HK-2 (cell line): ENCODE measurements at regions not wholly inside any gene's neighbourhood (a gene's known extent, or its start where the extent isn't known, plus 50 kb on each side); places are given as distances from the start of the nearest gene placed in this dataset.
"Not testable (repeated sequence)": the region's sequence is repeated elsewhere in the genome, so short reads cannot be mapped to it uniquely, and the experiment has no call there.

Experiments used
- DNase-seq: peaks from one replicate; pipeline ENCODE4 v3.0.0-alpha.2; 2018; ENCODE audit not compliant: unreplicated experiment

DNA sequence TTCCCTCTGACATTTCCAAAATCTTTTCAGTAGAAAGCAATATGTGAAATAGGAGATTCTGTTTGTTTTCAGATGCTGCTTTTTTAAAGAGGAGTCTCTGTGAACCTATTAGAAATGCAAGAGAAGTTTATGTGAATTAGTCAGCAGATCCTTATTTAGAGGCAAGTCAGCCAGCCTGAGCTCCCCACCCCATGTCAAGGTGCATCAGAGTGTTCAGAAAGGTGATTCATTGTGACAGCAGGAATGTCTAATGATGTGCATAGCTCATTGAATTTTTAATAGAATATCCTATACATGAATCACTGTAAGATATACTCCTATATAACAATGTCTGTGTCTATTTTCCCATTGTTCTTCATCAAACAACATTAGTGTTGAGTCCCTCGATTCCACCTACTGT, 1222.4 kb upstream of the USP15 start:
- peak; percentile 1 for DNase-seq

DNA sequence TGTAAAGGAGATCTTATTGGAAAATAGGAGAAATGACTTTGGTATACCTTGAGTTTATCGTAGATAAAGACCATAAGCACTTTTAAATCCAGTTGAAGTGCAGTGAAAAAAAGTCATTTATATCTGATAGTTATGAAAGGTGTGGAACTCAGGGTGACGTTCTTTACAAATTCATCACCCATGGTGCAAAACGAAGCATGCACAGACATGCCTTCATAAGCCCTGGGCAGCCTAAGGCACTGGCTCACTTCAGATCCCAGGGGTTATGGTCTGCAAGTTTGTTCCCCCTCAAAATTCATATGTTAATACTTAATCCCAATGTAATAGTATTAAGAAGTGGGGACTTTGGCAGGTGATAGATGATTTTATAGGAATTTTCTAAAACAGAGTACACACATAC, 1216.4 kb upstream of the USP15 start:
- DNase-seq = no peak

DNA sequence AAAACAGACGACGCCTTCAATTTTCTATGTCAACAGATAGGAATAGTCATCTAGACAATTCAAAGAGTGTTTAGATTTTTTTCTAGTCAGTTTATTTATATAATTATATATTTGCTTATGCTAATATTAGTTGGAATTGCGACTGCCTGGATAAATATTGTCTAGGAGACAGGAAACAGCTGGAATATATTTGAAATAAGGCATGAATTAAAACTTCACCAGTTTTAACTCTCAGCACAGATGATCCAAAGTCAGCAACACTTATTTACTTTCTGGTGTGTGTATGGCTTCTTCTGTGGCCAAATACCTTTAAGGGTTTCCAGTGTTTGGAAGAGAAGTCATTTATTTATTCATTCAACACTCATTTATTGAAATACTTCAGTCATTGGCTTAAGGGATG, 1215.4 kb upstream of the USP15 start:
- DNase-seq = no peak

DNA sequence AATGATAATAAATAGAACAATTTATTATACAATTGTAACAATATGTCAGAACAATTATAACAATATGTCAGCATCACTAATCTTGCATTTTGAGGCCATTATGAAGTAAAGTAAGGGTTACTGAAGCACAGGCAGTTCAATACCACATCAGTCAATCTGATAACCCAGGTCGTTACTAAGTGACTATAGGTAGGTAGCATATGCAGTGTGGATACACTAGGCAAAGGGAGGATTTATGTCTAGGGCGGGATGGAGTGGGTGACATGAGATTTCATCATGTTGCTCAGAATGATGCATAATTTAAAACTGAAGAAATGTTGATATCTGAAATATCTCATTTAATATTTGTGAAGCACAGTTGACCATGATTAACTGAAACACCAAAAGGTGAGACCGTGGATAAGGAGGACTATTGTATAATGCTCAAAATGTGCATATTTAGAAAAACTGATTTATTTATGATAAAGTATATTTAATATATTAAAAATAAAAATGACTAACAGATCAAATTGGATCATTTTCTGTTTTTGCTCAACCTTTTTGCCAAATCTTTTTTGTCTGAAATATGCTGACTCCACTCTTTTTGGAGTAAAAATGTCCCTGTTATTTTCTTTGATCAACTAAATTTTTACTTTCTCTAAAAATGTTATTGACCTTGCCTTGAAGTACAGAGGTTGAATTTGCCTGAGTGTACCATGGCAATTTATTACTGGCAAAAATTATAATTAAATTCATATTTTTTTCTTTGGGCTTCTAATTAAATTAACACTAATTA, 1189.4 kb upstream of the USP15 start:
- no peak for DNase-seq

DNA sequence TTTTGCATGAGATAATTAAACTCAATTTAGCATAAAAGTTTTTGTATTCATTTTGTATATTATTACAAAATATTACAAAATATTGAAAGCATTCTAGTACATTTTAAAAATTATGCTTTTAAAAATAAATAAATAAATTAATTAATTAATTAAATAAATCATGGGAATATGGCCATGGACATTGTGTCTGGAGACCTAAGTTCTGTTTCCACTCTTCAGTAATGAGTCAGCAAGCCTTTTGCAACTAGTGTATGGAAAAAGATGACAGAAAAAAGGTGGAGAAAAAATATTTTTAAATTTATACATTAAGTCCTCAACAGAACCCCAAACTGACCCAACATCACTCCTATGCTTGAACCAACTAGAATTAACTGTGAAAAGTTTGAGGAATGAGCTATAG, 1187.5 kb upstream of the USP15 start:
- DNase-seq = no peak

DNA sequence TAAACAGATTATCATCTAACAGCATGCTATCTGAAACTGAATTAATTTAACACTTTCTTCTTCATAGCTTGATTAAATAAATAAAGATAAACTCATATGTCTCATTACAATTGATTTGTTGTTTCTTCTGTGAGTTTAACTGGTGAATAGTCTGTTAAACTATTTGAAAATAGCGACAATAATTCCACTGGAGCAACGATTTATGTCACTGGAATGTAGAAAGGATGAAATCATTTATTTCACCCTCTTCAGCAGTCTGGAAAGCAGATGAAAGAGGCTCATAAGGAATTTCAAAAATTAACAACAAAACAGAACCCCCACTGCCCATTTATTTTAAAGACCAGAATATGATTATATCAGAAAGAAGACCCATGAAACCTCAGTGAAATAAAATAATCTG, 1165.1 kb upstream of the USP15 start:
- DNase-seq = no peak

DNA sequence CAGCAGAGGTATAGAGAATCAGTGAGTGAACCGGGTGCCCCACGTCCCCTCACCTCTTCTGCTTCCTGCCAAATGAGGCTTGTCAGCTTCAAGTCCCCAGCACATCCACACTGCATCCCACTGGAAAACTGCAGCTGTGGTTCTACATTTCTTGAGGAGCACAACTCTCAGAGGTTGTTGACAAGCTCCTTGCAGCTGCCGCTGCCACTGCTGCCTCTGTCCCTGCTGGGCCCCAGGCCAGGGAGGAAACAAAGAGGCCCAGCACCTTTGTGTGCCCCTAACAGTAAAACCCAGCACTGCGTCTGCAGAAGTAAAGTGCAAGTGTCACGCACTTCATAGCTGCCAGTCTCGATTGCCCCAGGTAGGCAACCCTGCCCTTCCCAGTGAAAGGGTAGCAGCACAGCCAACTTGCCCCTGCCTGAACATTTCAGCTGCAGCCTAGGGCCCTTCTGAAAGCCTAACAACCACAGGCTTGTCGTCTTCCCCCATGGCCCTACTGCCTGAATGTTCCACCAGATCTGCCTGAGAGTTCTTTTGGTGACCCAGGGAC, 1162.1 kb upstream of the USP15 start:
- DNase-seq = no peak

DNA sequence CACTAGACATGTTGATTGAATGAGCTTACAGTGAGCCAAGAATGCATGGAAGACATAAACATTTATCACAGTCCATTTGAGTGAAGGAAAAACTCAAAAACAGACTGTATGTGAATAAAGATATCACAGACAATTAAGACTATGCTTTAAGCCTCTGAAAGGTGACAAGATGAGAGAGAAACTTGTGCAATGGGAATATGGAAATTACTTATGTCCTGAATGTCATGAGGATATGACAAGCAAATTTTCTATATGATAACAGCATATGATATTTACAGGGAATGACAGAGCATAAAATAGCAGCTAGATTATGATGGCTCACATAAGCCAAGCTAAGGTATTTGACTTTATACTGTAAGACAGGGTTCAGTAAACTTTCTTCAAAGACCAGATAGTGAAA, 1153.1 kb upstream of the USP15 start:
- DNase-seq = no peak

DNA sequence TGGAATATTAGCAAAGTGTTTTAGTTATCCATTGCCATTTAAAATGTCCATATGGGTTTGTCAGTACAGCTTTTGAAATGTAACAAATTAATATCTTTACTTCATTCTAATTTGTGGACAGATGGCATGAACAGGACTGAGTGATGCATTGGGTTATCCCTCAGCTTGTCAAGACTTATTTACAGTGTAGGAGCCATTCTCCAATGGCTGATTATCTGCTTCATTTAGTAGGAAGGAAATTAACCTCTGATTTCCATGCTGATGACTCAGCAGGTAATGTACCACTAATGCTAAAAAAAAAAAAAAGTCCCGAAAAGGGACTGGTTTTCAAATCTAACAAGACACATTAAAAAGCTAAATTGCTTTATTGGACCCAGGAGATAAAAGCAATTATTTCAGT, 1149.0 kb upstream of the USP15 start:
- DNase-seq = no peak

DNA sequence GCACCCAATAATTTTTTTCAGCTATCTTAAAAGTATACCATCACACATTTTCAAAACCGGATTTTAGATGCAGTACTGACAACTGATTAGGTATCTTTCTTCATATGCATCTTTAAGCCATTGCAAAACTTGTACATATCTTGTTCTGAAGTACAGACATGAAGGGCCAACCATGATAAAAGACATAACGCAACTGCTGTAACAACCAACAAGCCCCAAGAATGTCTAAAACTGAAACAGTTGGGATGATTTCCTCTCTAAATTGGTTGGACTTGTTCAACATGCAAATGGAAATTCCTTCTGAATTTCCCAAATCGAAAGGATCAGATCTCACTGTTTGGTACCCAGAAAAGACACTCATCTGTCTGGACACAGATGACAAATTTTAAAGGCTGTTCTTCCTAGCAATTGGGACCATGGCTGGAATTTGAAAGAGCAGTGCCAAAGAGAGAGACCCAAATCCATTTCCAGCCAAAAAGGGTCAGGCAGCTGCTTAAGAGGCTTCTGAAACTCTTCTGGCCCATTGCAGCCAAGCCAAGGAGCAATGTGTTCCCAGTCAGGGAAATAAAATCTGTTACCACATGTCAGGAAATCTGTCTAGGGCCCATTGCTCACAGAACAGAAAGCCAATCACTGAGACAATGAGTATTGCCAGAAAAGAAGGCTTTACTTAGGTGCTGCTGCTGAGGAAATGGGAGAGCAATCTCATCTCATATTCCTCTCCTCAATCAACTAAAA, 1122.4 kb upstream of the USP15 start:
- DNase-seq = no peak

DNA sequence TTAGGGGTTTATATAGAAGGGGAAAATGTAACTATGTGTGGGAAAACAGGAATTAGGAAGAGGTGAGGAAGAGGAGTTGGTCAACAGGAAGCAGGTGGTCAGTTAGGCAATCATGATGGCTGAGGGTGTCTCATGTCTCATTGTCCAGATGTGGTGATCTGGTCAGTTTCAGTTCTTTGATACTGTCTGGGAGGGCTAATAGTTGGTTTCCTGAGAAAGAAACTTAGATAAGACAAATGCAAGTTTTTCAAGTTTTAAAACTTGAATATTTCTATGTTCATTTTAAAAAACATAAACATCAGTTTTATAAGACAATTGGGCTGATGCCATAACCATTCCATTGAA, 1121.8 kb upstream of the USP15 start:
- DNase-seq = no peak

DNA sequence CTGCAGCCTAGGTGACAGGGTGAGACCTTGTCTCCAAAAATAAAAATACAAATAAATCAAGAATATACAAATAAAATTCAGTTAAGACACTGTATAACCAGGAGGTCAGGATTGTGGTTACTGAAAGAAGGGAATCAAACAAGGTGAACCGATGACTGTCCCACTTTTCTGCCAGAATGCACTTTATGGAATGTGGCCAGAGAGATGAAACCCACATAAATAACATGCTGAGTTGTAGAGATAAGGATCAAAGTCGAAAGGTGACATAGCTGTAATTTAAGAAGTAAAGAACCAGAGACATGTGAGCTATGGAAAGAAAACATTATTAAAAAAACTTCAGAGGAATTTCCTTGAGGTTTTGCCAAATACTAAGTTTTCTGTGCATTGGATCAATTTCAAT, 1098.2 kb upstream of the USP15 start:
- no peak for DNase-seq

DNA sequence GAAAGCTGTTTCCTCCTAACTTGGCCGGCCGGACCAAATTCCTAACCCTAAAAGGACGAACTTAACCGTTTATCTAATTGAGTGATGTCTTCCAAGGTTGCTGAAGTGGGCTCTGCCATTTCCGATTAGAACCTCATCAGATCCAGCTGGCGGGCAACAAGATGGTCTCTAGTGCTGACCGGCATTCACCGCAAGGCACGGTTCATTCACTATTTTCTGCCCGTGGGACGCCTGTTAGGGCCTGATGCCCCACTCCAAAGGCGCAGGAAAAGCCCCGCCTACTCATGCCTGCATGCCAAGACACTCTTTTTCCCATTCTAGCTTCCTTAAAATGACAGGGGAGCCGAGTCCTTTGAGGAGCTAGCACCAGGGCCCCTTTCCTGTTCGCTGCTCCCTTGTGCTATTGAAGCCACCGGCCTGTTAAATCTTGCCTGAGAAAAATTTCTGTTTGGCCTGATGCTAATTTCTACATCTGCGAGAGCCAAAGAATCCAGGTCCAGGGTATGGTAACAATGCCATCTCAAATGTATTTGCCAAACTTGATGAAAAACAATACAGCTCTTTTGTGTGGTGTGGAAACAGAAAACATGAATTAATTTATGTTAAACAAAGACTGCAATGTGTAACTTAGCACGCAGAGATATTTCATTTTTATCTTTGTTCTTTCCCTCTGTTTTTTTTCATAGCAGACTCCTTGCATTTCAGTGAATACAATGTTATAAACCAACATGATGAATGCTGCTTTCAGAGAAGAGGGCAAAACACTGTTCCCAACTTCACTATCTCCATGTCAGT, 1071.2 kb upstream of the USP15 start:
- no peak for DNase-seq

DNA sequence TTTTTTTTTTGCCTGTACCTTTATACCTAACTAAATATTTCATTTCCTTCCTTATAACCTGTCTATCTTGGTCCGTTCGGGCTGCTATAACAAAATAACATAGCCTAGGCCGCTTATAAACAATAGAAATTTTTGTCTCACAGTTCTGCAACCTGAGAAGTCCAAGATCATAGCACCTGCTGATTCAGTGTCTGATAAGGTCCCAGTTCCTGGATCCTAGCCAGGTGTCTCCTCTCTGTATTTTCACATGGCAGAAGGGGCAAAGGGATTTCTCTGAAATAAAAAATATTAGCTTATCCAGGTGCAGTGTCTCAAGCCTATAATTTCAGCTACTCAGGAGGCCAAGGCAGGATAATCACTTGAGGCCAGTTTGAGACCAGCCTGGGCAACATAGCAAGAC, 1046.6 kb upstream of the USP15 start:
- DNase-seq = no peak

DNA sequence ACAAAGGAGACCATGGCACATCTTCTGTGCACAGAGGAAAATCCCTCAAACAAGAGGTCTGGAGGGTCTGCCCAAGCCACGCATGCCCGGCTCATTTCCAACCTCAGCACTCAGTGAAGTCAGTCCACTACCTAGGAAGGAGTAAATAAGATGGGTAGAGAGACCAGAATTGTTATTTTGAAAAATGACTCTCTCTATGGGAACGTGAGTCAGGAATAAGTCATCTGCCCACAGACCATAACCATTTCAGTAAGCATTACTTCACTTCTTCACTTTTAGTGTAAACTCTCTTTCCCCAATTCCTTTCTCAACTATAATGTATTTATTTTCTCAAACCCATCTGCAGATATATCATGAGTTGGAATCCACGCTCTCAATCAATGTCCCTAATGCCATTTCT, 1039.9 kb upstream of the USP15 start:
- DNase-seq = no peak

DNA sequence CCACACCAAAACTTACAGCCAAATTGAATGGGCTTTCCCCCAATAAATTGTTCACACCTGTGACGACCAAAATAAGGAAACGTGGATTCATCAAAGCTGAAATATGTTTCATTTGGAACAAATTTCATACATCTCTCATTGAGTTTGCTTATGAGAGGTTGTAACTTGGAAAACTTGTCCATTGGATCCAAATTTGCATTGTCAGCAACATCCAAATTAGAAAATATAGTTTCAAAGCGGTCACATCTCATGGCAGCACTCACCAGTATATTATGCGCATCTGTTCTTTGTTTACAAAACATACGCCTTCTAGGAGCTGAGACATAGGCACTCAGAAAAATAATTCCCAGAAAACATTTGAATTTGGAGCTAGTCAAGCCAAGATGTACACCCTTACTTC, 1028.2 kb upstream of the USP15 start:
- DNase-seq = no peak

DNA sequence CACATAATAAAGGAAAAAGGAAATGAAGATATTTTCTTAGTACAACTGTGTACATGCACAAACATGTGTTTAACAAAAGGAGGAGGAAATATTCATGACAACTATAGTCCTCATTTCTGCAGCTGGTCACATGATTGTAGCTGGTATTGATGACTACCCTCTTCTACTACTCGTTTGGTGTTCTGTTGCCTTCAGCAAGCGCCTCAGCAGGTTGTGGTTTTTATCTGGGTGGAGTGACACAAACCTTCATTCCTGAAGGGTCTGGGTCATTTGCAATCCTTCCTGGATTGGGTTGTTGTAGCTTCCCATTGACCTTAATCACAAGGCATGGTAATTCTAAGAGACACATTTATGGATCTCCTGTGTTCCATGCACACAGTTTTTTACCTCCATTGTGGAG, 1009.9 kb upstream of the USP15 start:
- DNase-seq = no peak

DNA sequence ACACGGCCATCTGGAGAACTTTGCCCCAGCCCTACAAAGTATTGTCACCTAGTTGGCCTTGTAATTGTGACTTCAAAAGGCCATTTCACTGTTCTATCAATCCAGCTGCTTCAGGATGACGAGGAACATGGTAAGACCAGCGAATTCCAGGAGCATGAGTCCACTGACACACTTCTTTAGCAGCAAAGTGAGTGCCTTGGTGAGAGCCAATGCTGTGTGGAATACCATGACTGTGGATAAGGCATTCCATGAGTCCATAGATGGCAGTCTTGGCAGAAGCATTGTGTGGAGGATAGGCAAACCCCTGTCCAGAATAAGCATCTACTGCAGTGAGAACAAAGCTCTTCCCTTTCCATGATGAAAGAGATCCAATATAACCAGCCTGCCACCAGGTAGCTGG, 1009.1 kb upstream of the USP15 start:
- DNase-seq = no peak

DNA sequence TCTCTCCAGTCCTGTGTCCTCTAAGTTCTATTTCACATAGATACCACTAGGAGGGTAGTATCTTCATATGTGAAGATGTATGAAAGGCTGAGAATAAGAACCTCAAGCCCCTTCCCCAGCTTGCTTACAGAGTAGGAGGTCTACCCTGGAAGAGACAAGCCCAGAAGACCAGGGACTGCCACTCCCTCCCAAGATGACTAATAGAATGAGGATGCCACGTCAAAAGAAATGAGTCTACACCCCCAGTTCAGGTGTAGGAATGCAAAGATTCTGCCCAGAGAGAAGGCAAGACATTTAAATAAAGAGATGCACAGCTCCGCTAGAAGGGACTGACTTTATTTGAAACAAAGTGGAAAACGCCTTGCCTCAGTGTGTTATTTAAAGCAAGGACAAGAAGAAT, 1006.0 kb upstream of the USP15 start:
- no peak for DNase-seq

DNA sequence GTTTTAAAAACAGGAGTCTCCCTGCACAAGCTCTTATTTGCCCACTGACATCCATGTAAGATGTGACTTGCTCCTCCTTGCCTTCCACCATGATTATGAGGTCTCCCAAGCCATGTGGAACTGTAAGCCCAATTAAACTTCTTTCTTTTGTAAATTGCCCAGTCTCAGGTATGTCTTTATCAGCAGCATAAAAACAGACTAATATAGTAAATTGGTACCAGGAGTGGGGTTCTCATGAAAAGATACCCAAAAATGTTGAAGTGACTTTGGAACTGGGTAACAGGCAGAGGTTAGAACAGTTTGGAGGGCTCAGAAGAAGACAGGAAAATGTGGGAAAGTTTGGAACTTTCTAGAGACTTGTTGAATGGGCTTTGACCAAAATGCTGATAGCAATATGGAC, 995.9 kb upstream of the USP15 start:
- not testable (repeated sequence) for DNase-seq

DNA sequence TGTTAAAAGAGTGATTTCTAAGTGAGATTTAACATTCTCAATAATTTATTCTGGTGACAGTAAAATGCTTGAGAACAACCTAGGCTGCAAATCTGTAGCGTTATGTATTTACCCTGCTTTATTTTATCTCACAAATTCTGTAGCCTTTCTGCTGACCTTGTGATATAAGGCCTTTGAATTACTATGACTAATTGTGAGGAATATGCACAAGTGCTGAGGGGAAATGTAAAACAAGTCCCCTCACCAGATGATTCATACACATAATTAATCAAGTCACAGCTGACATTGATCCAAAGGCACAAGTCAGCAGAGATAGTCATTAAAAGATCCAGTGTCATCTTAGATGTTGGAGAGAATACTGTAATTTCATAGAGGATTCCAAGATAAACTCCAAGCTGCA, 992.7 kb upstream of the USP15 start:
- DNase-seq = no peak

DNA sequence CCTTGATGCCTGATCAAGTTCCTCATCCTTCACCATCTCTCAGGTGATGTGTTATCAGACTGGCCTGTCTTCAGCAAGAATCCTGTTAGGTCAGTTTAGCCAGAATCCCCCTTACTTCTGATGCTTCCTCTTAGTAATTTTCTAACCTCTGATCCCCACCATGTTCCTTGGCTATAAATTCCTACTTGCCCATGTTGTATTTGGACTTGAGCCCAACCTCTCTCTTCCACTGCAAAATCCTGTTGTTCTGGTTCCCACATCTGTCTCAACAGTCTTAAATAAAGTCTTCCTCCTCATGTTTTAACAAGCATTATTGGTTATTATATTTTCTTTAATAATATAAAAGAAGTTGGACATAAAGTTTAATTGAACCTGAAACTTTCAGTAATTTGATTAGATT, 987.8 kb upstream of the USP15 start:
- no peak for DNase-seq
